GM18502 (cell line): ENCODE measurements at regions not wholly inside any gene's neighbourhood (a gene's known extent, or its start where the extent isn't known, plus 50 kb on each side); places are given as distances from the start of the nearest gene placed in this dataset.
A peak's percentile ranks its signal among the peaks of the same experiment; 100 is the strongest.
"Not testable (repeated sequence)": the region's sequence is repeated elsewhere in the genome, so short reads cannot be mapped to it uniquely, and the experiment has no call there.

Experiments used
- ATAC-seq: cut with Tn5 transposase; IDR thresholded peaks from one replicate; pipeline ENCODE4 v1.9.1; 2021; ENCODE audit warnings: mild to moderate bottlenecking; ENCODE audit not compliant: unreplicated experiment, poor library complexity

DNA sequence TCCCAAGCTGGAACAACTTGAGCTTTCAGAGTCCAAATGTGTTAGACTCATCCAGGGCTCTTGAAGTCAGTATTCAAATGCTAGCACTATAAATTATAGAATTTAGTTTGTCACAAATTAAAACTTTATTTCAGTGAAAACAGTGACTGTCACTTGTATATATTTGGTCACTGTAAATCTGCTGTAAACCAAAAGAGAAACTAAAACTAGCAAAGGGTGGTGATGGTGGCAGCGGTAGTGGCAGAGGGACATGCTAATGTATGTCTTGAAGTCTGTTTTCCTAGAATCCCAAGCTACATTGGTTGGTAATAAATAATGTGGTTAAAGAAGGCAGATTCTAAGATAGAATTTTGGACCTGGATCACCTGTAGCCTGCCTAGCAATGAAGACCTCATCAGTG, 140.4 kb upstream of the CENPW start:
- ATAC-seq = no peak

DNA sequence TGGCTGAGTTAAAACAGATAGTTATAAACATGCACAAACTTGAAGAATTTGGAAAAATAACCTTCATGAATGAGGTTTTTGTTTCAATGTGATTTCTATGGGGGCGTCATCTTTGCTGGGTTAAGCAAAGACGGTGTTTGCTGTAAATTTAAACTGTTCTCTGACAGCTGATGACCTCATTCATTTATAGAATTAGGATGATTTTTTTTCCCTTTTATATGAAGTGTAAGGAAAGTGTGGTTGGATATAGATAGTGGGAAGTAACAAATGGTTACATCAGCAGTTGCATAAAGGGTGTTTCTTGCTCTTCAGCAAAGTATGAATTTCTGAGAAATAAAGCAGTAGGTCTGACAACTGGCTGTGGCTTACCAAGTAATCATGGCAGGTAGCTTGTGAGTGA, 137.2 kb upstream of the CENPW start:
- no peak for ATAC-seq

DNA sequence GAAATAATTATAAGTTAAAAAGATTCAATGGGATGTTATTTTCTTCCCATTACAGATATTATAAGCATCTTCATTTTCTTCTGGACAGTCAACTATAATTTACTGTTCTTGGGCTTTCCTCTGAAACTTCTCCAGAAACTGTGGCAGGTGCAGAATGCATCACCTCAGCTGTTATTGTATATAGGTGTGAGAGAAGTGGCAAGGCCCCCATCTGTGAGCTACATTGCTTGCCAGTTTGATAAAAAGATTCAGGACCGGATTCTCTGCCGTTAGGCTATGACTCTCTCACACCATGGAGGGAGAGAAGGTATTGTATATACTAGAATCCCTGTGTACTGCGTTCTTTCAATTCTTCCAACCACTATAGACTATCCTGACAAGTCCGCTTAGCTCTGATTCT, 135.8 kb upstream of the CENPW start:
- no peak for ATAC-seq

DNA sequence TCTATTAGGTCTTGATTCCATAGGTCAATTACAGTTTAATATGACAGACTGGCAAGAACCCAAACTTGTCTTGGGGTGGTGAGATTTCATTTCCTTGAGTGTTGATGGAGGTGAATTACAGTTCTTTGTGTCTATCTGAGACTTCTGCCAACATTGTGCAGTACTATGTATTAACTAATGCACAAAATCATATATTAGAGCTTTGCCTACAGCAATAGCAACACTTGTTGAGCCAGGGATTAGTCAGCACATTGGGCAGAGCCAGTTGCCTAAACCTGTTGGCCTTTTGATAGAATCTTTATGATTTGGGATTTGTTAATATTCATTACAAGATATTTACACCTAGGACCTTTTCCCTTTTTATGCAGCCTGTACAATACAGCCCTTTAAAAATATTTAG, 135.3 kb upstream of the CENPW start:
- no peak for ATAC-seq

DNA sequence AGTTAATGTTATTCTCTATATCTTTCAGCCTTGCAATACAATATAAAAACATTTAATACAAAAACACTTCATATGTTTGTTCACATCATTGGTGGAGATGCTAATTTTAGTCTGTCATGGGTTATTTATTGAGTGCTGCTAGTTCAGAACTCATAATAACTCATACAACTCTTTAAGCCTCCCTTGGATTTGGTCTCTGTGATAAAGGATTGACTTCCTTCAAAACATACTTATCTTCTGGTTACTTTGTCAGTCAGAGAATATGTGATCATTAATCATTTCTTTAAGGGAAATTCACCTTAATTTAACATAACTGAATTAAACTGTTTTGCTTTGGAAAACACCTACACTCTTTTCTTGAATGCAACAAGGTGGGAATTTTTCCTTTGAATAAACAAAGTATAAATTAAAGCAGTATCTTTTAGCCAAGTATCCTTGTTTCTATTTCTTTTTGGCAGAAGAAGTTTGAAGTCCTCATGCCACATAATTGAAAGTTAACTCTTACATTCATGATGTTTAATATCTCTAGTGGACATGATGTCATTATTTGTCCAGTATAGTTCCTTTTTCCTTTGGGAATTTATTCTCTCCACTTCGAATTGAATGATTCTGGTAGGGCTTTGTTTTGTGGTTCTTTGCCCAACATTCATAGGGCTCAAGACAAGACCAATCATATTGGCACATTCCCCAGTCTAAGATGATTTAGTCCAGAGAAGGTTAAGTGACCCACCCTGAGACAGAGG, 133.2 kb upstream of the CENPW start:
- no peak for ATAC-seq

DNA sequence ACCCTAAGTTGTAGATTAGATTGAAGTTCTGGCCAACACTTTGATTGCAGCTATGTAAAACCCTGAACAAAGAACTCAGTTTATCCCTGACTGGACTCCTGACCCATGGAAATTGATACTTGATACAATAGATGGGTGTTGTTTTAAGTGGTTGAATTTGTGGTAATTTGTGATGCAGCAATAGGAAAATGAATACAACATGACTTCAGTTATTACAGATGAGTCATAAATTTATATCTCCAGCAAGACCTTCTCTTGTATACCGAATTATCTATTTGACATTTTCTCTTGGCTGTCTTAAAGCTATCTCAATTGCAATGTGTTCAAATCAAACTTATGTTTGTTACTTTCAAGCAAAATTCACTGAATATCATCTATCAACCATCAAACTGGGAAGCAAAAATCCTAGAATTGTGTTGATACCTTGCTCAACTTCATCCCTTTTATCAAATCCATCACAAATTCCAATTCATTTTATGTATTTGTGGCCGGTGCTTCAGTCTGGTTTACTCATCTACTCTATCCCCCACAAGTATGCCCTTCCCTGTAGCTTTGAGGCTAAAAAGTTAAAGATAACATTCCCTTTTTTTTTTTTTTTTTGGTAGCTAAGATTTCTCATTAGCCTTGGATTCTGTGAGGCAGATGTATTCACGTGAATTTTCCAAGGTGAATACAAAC, 129.4 kb upstream of the CENPW start:
- no peak for ATAC-seq

DNA sequence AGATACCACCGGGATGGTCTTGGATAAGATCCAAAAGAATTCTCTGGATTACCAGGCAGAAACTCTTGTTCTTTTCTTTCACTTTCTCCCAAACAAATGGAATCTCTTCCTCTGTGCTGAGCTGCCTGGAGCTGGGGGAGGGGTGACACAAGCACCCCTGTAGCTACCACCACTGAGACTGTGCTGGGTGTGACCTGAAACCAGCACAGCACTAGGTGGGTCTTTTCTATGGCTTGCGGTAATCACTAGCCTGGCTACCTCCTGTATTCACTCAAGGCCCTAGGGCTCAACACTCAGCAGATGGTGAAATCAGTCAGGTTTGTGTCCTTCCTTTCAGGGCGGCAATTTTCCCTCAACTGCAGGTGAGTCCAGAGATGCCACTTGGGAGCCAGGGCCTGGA, 122.4 kb upstream of the CENPW start:
- no peak for ATAC-seq

DNA sequence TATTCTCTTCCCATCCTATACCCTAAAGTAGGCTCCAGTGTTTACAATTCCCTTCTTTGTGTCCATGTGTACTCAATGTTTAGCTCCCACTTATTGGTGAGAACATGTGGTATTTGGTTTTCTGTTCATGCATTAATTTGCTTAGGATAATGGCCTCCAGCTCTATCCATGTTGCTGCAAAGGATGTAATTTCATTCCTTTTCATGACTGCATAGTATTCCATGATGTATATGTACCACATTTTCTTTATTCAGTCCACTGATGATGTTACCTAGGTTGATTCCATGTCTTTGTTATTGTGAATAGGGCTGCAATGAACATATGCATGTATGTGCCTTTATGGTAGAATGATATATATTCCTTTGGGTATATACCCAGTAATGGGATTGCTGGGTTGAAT, 119.0 kb upstream of the CENPW start:
- not testable (repeated sequence) for ATAC-seq

DNA sequence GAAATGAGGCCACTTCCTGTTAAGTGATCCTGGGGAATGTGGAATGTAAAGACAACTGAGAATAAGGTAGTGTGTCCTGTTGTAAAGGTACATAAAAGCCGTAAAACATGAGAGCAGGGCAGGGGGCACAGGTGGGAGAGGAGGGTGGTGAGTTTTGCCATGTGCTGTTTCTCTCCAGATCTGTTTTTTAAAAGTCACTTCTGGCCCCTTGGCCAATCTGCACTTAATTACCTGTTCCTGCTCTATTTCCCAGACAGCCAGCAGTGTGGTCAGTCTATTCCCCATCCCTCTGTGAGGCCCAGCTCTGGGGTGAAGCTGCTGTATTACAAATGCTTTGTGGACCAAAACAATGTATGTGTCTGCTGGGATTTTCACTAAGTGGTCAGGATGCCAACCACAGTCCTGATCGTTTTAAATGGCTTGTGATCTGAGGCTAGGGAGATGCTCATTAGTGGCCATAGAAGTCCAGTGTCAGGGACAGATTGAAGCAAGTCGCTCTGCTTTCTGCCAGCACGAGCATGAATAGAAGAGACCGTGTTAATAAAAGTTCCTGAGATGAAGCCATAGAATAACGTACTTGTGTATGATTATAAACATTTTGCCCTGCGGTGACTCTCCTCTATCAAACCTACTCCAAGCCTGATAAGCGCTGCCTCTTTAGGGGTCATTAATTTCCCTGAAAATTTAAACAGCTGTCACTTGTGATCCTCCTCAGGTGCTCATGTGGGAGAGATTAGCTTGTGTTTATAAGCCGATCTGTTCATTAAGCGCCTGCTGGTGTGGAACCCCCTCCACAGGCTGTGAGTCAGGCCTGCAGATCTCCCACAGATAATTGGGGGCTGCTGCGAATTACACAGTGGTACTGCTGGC, 111.8 kb upstream of the CENPW start:
- no peak for ATAC-seq

DNA sequence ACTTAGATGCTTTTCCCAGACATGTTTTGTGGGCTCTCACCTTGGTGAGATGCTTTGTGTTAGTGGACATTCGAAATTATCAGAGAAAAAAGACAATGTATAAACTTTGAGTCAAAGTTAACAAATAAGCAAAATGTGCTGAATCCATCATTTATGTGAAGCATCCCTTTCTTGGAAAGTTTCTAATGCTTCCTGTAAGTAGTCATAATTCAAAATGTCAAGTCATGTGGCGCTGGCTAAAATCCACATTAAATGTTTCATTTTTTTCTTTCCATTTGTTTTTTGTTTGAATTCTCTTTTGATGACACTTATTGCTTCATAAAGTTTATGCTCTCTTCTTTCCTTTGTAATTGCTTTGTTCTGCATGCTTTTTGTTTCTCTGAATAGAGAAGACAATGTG, 107.2 kb upstream of the CENPW start:
- no peak for ATAC-seq

DNA sequence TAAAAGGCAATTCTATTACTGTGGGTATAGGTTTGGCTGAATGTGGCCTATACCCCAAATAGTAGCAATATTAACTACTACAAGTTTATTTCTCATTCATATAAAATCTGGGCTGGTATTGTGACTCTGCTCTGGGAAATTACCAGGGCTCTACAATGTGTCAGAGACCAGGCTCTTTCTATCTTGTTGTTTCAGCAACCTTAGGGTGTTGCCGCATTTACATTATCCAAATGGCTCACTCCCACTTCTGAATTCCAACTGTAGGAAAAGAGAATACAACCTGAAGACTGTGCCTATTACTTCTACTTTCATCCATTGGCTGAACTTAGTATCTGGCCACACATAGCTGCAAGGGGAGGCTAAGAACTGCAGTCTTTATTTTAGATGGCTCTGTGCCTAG, 106.7 kb upstream of the CENPW start:
- no peak for ATAC-seq

DNA sequence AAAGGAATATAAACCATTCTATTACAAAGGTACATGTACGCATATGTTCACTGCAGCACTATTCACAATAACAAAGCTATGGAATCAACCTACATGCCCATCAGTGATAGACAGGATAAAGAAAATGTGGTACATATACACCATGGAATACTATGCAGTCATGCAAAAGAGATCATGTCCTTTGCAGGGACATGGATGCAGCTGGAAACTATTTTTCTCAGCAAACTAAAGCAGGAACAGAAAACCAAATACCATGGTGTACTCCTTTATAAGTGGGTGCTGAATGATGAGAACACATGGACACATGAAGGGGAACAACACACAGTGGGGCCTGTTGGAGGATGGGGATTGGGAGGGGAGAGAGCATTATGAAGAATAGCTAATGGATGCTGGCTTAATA, 104.6 kb upstream of the CENPW start:
- no peak for ATAC-seq

DNA sequence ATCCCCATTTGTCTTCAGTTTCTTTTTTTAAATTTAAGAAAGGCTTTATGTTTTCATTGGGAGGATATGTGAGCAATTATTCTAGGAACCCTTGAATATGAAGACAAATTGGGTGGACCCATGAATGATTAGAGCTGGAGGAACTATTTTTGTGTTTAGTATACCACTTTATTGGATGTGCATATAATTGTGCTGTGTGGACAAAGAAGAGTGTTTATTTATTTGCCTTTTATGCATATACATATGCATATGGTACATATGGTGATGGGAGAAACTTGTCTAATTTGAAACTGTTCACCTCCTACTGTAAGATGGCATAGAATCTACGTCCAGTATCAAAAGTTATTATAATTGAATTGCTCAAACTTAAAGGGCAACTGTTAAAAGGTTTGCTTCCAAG, 94.8 kb upstream of the CENPW start:
- no peak for ATAC-seq

DNA sequence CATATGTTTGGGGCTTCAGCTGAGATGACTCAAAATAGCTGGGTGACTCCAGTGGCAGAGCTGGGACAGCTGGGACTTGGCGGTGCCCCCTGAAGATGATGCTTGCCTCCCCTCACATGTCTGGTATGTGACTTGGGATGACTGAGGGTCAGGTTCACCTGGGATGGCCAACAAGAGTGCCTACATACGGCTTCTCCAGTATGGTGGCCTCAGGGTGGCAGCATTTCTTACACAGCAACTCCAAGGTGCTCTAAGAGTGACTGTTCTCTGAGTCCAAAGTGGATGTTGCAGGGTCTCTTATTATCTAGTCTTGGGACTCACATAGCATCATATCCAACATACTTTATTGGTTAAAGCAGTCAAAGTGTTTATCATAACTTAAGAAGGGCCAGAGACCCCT, 87.8 kb upstream of the CENPW start:
- ATAC-seq = no peak

DNA sequence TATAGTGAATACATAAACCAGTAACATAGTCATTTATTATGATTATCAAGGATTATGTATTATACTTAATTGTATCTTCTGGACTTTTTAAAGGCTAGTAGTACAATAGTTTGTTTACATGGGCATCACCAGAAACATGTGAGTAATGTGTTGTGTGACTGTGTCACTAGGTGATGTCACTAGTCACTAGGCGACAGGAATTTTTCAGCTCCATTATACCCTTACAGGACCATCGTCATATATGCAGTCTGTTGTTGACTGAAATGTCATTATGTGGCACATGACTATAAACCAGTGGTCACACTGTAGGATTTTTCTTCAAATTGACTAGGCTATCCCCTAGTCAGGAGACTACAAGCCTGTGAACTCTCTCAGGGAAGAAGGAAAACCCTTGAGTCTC, 86.5 kb upstream of the CENPW start:
- ATAC-seq = no peak

DNA sequence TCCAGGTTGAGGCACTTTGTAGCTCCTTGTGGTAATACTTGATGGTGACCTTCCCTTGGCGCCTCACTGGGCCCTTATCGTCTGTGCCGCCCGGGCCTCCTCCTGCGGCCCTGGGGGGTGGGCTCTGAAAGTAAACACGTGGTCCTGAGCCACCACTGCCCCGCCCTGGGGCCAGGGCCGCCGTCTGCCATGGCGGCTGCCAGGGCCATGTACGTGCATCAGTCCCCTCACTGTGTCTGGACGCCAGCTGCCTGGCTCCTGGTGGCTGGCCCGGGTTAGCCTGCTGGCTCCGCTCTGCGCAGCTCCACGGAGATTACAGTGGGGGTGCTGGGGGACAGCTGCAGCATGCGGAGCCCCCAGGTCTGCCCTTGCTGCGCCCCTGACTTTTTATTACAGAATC, 81.8 kb upstream of the CENPW start:
- ATAC-seq = no peak

DNA sequence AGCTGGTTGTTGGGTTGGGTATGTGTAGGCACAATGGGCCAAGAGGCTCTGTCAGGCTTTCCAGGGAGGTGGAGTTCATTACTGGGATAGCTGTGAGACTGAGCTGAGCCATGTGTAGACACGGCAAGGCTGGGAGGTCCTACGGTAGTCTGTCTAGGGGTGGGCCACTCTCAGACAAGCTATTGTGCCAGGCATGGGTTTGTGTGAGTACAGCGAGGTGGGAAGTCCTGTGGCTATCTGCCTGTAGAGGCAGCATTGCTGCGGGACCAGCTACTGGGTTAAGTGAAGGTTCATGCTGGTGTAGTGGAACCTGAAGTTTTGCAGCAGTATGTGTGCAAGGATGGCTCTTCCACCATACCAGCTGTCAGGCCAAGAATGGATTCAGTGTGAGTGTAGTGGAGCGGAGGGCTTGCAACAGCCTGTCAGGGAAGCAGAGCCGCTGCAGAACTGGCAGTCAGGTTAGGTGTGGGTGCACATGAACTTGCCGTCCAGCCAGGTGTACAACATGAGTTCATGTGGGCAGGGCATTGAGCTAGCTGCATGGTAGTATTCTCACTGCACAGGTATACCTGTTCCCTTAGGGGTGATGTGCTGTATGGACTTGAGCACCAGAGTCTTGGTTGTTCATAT, 78.0 kb upstream of the CENPW start:
- ATAC-seq = no peak

DNA sequence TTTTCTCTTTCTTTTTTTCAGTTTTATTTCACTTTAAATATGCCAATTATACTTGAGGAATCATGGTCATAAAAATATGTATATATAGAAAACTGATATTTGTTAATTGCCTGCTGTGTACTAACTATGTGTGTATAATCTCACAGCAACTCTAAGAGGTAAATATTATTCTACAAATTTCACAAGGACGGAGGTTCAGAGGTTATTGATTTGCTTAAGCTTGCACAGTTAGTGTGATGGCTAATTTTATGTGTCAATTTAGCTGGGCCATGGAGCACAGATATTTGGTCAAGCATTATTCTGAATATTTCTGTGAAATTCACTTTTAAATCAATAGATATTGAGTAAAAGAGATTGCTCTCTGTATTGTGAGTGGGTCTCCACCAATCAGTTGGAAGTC, 75.7 kb upstream of the CENPW start:
- ATAC-seq = no peak

DNA sequence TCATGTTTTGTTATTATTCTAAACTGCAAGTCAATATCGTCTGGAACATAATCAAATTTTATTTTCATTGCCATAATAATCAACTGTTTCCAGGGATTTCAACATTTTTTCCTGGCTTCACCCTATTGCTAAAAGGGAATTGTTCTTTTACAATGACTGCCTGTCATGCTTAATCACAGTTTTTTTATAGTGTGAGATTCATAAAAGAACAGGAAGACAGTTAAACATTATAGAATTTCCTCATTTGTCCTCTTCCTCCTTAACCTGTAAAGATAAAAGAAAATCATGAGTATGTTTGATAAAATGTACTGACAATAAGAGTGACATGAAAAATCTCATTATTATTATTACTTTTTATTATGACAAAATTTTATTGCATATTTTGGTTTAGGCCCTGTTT, 73.3 kb upstream of the CENPW start:
- ATAC-seq = no peak

DNA sequence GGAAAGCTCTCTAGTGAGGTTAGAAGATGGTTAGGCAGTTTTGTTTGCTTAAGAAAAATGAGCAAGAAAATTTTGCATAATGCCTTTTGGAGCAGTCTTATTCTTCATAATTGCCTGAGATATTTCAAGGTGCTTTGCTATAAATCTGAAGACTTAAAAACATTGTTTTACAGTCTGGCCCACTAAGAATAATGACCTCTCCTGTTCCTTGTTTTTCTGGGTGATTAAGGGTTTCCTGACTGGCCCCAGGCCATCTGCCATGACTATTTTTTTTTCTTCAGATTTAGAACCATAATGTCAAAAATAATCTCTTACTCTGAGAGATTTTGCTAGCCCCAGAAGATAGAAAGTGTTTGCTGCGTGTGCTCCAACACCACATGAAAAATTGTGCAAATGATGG, 72.3 kb upstream of the CENPW start:
- peak; percentile 11 for ATAC-seq

DNA sequence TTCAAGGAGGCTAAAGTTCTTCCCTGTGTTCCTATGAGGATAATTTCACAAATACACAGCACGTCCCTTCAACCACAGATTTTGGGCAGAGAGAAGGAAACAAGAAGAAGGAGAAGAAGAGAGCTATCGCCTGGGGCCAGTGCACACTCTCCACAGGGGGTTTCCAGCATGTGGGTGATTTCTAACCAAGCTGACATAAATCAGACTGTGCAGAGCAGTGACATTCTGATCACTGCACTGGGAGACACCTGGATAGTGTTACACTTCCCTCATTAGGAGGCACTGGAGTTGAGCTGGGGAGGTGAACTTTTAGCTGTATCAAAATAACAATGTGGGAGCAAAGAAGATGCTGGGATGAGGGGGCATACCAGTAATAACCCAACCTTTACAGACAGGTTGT, 71.8 kb upstream of the CENPW start:
- ATAC-seq = peak; percentile 95
